HCT116 (cell line): ENCODE measurements at regions not wholly inside any gene's neighbourhood (a gene's known extent, or its start where the extent isn't known, plus 50 kb on each side); places are given as distances from the start of the nearest gene placed in this dataset.

Experiments used
- ATAC-seq: fragments of 200-7000 bp; cut with Tn5 transposase; 2 replicates; pipeline ENCODE4 v1.9.1; 2020; ENCODE audit warnings: mild to moderate bottlenecking, moderate library complexity
- BruUV-seq: library from RNA; stranded (reverse); fragments of 400-500 nt; replicated peaks from 2 replicates; lab custom pipeline; 2021; lab: Mats Ljungman, UMichigan
- CTCF ChIA-PET: fragments of 300-600 bp; sonication (Branson Sonifier 250); formaldehyde crosslinking; loops from one replicate; lab custom pipeline; 2021; ENCODE audit warnings: antibody characterized with exemption; lab: Charles Lee
- POLR2A ChIA-PET: fragments of 300-600, 350-600 bp; sonication (Branson Sonifier 250); formaldehyde crosslinking; loops from one replicate; lab custom pipeline; 2021; ENCODE audit warnings: antibody characterized with exemption; lab: Charles Lee
- RAD21 ChIA-PET, 2 experiments: fragments of 300-600 bp; sonication (Branson Sonifier 250); formaldehyde crosslinking; loops; one replicate each; lab custom pipeline; 2023; ENCODE audit warnings: low total read pairs in 2 of 2; ENCODE audit not compliant: uncharacterized antibody in 2 of 2, unreplicated experiment in 2 of 2, low non-redundant PET in 1 of 2; lab: Charles Lee
- DNase-seq: peaks from one replicate; pipeline ENCODE4 v3.0.0-alpha.2; 2010; ENCODE audit warnings: low read depth, low spot score
- H2AFZ ChIP-seq: fragments of 200-600 bp; shearing (Covaris generic), sonication (generic); 2 replicates; pipeline ENCODE4 v1.6.1; 2017; ENCODE audit warnings: low read depth, mixed run types, mixed read lengths, antibody characterized with exemption, low read length; ENCODE audit not compliant: poor library complexity, severe bottlenecking
- H3K27ac ChIP-seq: 2 replicates; pipeline ENCODE4 v1.5.1; 2012; ENCODE audit warnings: low read depth, low read length
- H3K27me3 ChIP-seq: fragments of 200-600 bp; sonication (generic); 2 replicates; pipeline ENCODE4 v1.6.1; 2016; ENCODE audit warnings: mixed run types, low read length, mixed read lengths; ENCODE audit not compliant: insufficient read depth
- H3K36me3 ChIP-seq, 2 experiments: fragments of 200-500 bp in 1 of 2; fragments of 200-600 bp in 1 of 2; sonication (Bioruptor generic) in 1 of 2; sonication (generic) in 1 of 2; 2 replicates each; pipeline versions ENCODE4 v1.5.1 to v1.6.1; 2014 to 2016; ENCODE audit warnings: low read length in 2 of 2, inconsistent platforms in 1 of 2, mixed read lengths in 1 of 2, mixed run types in 1 of 2; ENCODE audit not compliant: insufficient read depth in 2 of 2, control insufficient read depth in 1 of 2
- H3K4me1 ChIP-seq, 2 experiments: fragments of 200-600 bp in 1 of 2; sonication (generic) in 1 of 2; 2 replicates each; pipeline versions ENCODE4 v1.5.1 to v1.6.1; 2012 to 2017; ENCODE audit warnings: low read length in 2 of 2, inconsistent platforms in 1 of 2, mild to moderate bottlenecking in 1 of 2, mixed read lengths in 1 of 2, mixed run types in 1 of 2, moderate library complexity in 1 of 2; ENCODE audit not compliant: insufficient read depth in 2 of 2, control insufficient read depth in 1 of 2
- H3K4me2 ChIP-seq: fragments of 200-600 bp; sonication (generic); 2 replicates; pipeline ENCODE4 v1.6.1; 2017; ENCODE audit warnings: mixed run types, low read length, mixed read lengths
- H3K4me3 ChIP-seq, 2 experiments: fragments of 200-600 bp in 1 of 2; sonication (generic) in 1 of 2; replicated peaks in 1 of 2; 2 replicates each; pipeline ENCODE4 v1.5.1; 2011 to 2016; ENCODE audit warnings: low read length in 2 of 2, control low read depth in 1 of 2, low read depth in 1 of 2, mild to moderate bottlenecking in 1 of 2, mixed read lengths in 1 of 2, mixed run types in 1 of 2
- H3K79me2 ChIP-seq: fragments of 200-600 bp; sonication (generic); 2 replicates; pipeline ENCODE4 v1.6.1; 2017; ENCODE audit warnings: mild to moderate bottlenecking, mixed run types, low read length, moderate library complexity, mixed read lengths; ENCODE audit not compliant: insufficient read depth
- H3K9ac ChIP-seq: fragments of 200-600 bp; sonication (generic); 2 replicates; pipeline ENCODE4 v1.6.1; 2016; ENCODE audit warnings: low read length, mixed read lengths
- H3K9me2 ChIP-seq: fragments of 200-600 bp; sonication (generic), shearing (Covaris generic); 2 replicates; pipeline ENCODE4 v1.6.1; 2017; ENCODE audit warnings: mixed run types, mild to moderate bottlenecking, moderate library complexity; ENCODE audit not compliant: insufficient read depth
- H3K9me3 ChIP-seq, 2 experiments: fragments of 200-500 bp in 1 of 2; fragments of 200-600 bp in 1 of 2; sonication (Bioruptor generic) in 1 of 2; sonication (generic) in 1 of 2; 2 replicates each; pipeline ENCODE4 v1.6.1; 2014 to 2017; ENCODE audit warnings: low read length in 2 of 2, mixed read lengths in 2 of 2, inconsistent platforms in 1 of 2, low read depth in 1 of 2, mild to moderate bottlenecking in 1 of 2, mixed run types in 1 of 2, moderate library complexity in 1 of 2; ENCODE audit not compliant: control insufficient read depth in 1 of 2, insufficient read depth in 1 of 2
- H4K20me1 ChIP-seq: fragments of 200-600 bp; sonication (generic), shearing (Covaris generic); 2 replicates; pipeline ENCODE4 v1.6.1; 2017; ENCODE audit warnings: mixed run types, mild to moderate bottlenecking, moderate library complexity; ENCODE audit not compliant: insufficient read depth
- CBX3 ChIP-seq: IDR thresholded peaks from 2 replicates; pipeline ENCODE4 v1.6.1; 2012; ENCODE audit warnings: low read depth
- CEBPB ChIP-seq: IDR thresholded peaks from 2 replicates; pipeline ENCODE4 v1.6.1; 2012; ENCODE audit warnings: low read depth
- EGR1 ChIP-seq: IDR thresholded peaks from 2 replicates; pipeline ENCODE4 v1.6.1; 2012; ENCODE audit warnings: low read depth
- ELF1 ChIP-seq: IDR thresholded peaks from 2 replicates; pipeline ENCODE4 v1.6.1; 2012; ENCODE audit warnings: low read depth, borderline replicate concordance
- EZH2 ChIP-seq: fragments of 200-600 bp; sonication (generic); IDR thresholded peaks from 2 replicates; pipeline ENCODE4 v1.6.1; 2017; ENCODE audit warnings: antibody characterized with exemption, mixed run types
- EZH2phosphoT487 ChIP-seq: fragments of 200-600 bp; IDR thresholded peaks from 2 replicates; pipeline ENCODE4 v1.6.1; 2018; ENCODE audit warnings: antibody characterized with exemption, borderline replicate concordance
- FOSL1 ChIP-seq: IDR thresholded peaks from 2 replicates; pipeline ENCODE4 v1.6.1; 2012; ENCODE audit warnings: low read depth
- POLR2A ChIP-seq: IDR thresholded peaks from 2 replicates; pipeline ENCODE4 v1.7.0; 2011; ENCODE audit warnings: borderline replicate concordance; ENCODE audit not compliant: insufficient read depth, insufficient read length; ENCODE audit errors: extremely low read depth
- POLR2AphosphoS5 ChIP-seq: IDR thresholded peaks from 2 replicates; pipeline ENCODE4 v1.6.1; 2011; ENCODE audit warnings: mild to moderate bottlenecking, low read depth, low read length, moderate library complexity
- SIN3A ChIP-seq: IDR thresholded peaks from 2 replicates; pipeline ENCODE4 v1.6.1; 2012; ENCODE audit warnings: low read depth
- SRF ChIP-seq: IDR thresholded peaks from 2 replicates; pipeline ENCODE4 v1.6.1; 2012; ENCODE audit warnings: low read depth
- YY1 ChIP-seq: IDR thresholded peaks from 2 replicates; pipeline ENCODE4 v1.6.1; 2011; ENCODE audit warnings: low read length, low read depth, moderate library complexity, mild to moderate bottlenecking; ENCODE audit not compliant: insufficient replicate concordance; ENCODE audit errors: extremely low read depth
- ZBTB33 ChIP-seq: IDR thresholded peaks from 2 replicates; pipeline ENCODE4 v1.6.1; 2011; ENCODE audit warnings: mild to moderate bottlenecking, low read length, moderate library complexity; ENCODE audit not compliant: insufficient replicate concordance; ENCODE audit errors: extremely low read depth
- ZFX ChIP-seq: fragments of 450-650 bp; IDR thresholded peaks from 2 replicates; pipeline ENCODE4 v1.6.1; 2017
- ZNF274 ChIP-seq: fragments of 200-500 bp; sonication (Bioruptor generic); IDR thresholded peaks from 2 replicates; pipeline ENCODE4 v1.6.1; 2014; ENCODE audit warnings: mild to moderate bottlenecking, low read depth, low read length, inconsistent platforms
- intact Hi-C: fragments of 100-400 bp; cut with micrococcal nuclease; formaldehyde crosslinking; loops from 2 replicates; pipeline ENCODE4 v1.10.0; 2022
- TF ChIP-seq, protein P1 (sequence below): IDR thresholded peaks from 2 replicates; pipeline ENCODE4 v1.6.1; 2012
- TF ChIP-seq, protein P2 (sequence below), 3 experiments: fragments of 200-600 bp in 1 of 3; sonication (generic) in 1 of 3; IDR thresholded peaks in 2 of 3; conservative IDR thresholded peaks in 1 of 3; 2 replicates each; pipeline ENCODE4 v1.5.1; 2012 to 2017; ENCODE audit warnings: low read depth in 2 of 3, low read length in 2 of 3, antibody characterized with exemption in 1 of 3, borderline replicate concordance in 1 of 3, control low read depth in 1 of 3, mild to moderate bottlenecking in 1 of 3, mixed read lengths in 1 of 3, mixed run types in 1 of 3, moderate library complexity in 1 of 3; ENCODE audit not compliant: insufficient read depth in 1 of 3

DNA sequence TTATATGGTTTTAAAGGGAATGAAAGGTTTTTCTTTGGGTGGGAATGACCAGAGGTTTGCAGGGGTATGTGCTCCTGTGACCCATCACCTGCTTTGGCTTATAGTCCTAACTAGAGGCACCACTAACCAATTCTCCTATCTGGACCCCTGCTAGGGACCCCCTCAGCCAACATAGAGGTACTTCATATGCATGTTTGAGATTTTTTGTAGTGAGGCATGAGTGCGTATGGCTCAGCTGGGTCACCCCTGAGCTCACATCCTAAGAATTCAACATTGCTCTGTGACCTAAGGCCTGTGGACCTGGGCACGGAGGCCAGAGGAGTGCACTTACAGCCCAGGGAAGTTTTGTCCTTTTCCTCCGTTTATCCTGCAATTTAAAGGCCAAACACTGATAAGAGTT, 68.4 kb upstream of the EEF1E1 start:
- Histone ChIP-seq H3K4me3 (no peak overlapping the region), H3K9me3 (no peaks in the 10 kb centered on the region), H3K27ac (no peak overlapping the region), H2AFZ (no peak overlapping the region), H3K4me2 (no peak overlapping the region), H3K27me3 (no peaks in the 10 kb centered on the region), H4K20me1 (no peaks in the 10 kb centered on the region), H3K36me3 (no peaks in the 10 kb centered on the region), H3K9ac (no peak overlapping the region)
- ChIA-PET POLR2A (interaction anchor here (0.6 kb wide), 1 partner anchor 11 kb away, joined by 4 read pairs; no protein-coding TSS in a partner anchor), CTCF (no interaction called here)
- intact Hi-C loops: loop anchor here (5.0 kb wide), 1 partner anchor 47 kb away; no protein-coding TSS in a partner anchor
- DNase-seq (no peak), ATAC-seq (no peak)
- no TSS peak for BruUV-seq
- TF ChIP-seq ZBTB33: no peak
- TF ChIP-seq FOSL1: no peak
- TF ChIP-seq EGR1: no peak
- no peak for TF ChIP-seq CBX3
- TF ChIP-seq ZFX: no peak
- no peak for TF ChIP-seq CEBPB
- TF ChIP-seq POLR2A: no peak
- no peak for TF ChIP-seq ZNF274
- no peak for TF ChIP-seq EZH2phosphoT487
- TF ChIP-seq SRF: no peak
- TF ChIP-seq ELF1: no peak
- no peak for TF ChIP-seq SIN3A
- TF ChIP-seq POLR2AphosphoS5: no peak
- TF ChIP-seq YY1: no peak
- TF ChIP-seq EZH2: no peak
- TF ChIP-seq, protein P1, sequence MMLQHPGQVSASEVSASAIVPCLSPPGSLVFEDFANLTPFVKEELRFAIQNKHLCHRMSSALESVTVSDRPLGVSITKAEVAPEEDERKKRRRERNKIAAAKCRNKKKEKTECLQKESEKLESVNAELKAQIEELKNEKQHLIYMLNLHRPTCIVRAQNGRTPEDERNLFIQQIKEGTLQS: no peak
- TF ChIP-seq, protein P2, sequence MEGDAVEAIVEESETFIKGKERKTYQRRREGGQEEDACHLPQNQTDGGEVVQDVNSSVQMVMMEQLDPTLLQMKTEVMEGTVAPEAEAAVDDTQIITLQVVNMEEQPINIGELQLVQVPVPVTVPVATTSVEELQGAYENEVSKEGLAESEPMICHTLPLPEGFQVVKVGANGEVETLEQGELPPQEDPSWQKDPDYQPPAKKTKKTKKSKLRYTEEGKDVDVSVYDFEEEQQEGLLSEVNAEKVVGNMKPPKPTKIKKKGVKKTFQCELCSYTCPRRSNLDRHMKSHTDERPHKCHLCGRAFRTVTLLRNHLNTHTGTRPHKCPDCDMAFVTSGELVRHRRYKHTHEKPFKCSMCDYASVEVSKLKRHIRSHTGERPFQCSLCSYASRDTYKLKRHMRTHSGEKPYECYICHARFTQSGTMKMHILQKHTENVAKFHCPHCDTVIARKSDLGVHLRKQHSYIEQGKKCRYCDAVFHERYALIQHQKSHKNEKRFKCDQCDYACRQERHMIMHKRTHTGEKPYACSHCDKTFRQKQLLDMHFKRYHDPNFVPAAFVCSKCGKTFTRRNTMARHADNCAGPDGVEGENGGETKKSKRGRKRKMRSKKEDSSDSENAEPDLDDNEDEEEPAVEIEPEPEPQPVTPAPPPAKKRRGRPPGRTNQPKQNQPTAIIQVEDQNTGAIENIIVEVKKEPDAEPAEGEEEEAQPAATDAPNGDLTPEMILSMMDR (IDR thresholded peaks at IDR 0.05 in 2 of 3, conservative IDR thresholded peaks at IDR 0.05 in 1 of 3; ENCODE audit: borderline replicate concordance in 1 of 3, insufficient read depth in 1 of 3, low read depth in 2 of 3, low read length in 2 of 3): no peak
- TF ChIP-seq, all 23 proteins: peak for 0
- RAD21 ChIA-PET: interaction anchor here in 1 of 2 experiments (1.7 kb wide), 1 partner anchor 49 kb away, joined by 4 read pairs; no protein-coding TSS in a partner anchor
- Histone ChIP-seq H3K9me2 (no peaks in the 10 kb centered on the region), H3K4me1 (no peaks in the 10 kb centered on the region; a peak in 1 of 4 replicates), H3K79me2 (no peaks in the 10 kb centered on the region)
